22Rv1 (cell line): ENCODE measurements at regions not wholly inside any gene's neighbourhood (a gene's known extent, or its start where the extent isn't known, plus 50 kb on each side); places are given as distances from the start of the nearest gene placed in this dataset.

Experiments
- CTCF ChIP-seq: fragments of 450-650 bp; IDR thresholded peaks from 2 replicates; pipeline ENCODE4 v1.5.1; 2017; ENCODE audit warnings: mild to moderate bottlenecking
- ZFX ChIP-seq: fragments of 450-650 bp; IDR thresholded peaks from 2 replicates; pipeline ENCODE4 v1.6.1; 2017; ENCODE audit warnings: antibody characterized with exemption, borderline replicate concordance

- TF ChIP-seq CTCF: no peak
- TF ChIP-seq ZFX: no peak
These were observed 312.6 kb downstream of the DRD1 start for GRCh38 chr5:175131432-175131831.
